HTERT RPE-1 (cell line): ENCODE measurements at regions not wholly inside any gene's neighbourhood (a gene's known extent, or its start where the extent isn't known, plus 50 kb on each side); places are given as distances from the start of the nearest gene placed in this dataset.

Experiments
- in situ Hi-C: fragments of 300-500 bp; cut with MboI; formaldehyde crosslinking; loops from 4 replicates; pipeline ENCODE4 v1.14.3; 2020; ENCODE audit warnings: low sequenced_read_pairs

DNA sequence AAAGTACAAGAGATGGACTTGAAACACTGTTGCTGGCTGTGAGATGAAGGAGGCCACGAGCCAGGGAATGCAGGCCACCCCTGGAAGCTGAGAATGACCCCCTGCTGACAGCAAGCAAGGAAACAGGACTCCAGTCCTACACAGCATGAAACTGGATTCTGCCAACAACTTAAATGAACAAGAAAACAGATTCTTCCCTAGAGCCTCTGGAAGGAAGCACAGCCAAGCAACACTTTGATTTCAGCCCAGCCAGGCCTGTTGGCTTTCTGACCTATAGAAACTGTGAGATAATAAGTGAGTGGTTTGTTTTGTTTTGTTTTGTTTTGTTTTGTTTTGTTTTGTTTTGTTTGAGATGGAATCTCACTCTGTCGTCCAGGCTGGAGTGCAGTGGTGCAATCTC is 105.3 kb upstream of the CACNA1A start:
- in situ Hi-C loops: no loop called here

DNA sequence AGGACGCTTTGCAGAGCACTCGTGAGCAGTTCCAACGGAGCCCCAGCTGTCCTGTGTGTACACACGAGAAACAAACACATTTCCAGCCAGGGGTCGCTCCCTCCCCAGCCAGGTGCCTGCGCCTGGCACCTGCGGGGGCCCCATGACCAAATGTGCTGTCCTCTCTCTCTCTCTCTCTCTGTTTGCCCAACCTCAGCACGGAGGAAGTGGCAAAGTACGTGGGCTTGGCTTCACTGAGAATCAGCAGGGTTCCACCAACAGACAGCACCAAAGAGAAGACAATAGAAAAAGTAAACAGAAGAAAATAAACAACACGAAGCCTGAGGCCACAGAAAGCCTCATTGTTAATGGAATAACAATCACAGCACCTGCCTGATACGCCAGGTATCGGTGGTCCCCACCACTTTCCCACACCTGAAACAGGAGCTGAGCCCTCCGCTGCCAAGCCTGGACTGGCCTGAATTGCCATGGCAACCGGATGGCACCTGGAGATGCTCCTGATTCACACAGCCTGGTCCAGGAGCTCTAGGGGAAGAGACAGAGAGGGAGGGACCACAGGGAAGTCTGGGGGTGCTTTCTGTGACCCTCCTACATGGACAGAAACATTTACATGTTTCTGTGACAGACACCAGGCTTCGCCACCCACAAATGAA is 103.9 kb upstream of the CACNA1A start:
- in situ Hi-C loops: no loop called here

DNA sequence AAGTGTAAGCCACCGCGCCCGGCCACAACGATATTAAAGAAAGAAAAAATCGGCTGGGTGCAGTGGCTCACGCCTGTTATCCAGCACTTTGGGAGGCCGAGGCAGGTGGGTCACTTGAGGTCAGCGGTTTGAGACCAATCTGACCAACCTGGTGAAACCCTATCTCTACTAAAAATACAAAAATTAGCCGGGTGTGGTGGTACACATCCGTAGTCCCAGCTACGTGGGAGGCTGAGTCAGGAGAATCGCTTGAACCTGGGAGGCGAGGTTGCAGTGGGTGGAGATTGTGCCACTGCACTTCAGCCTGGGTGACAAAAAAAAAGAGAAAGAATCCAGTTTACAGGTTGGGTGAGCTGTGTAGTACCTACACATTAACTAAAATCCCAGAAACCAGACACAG is 99.9 kb upstream of the CACNA1A start:
- in situ Hi-C loops: no loop called here

DNA sequence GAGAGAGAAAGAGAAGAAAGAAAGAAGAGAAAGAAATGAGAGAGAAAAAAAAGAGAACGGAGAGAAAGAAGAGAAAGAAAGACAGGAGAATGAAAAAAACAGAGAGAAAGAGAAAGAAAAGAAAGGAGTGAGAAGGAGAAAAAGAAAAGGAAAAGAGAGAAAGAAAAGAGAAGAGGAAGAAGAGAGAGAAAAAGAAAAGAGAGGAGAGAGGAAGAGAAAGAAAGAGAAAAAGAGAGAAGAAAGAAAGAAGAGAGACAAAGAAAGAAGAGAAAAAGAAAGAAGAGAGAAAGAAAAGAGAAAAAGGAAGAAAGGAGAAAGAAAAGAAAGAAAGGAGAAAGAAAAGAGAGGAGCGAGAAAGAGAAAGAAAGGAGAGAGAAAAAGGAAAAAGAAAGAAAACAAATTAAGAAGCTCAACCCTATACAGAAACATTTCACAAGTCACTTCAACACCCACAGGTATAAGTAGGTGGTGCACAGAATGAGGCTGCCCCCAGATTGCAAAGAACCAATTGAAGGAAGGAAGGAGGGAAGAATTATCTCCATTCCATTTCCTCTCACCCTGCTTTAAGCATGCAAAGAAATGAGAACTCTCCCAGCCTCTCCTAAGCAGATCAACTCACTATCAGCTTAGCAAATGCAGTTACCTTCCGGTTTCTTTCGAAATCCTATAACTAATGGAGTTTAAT is 98.8 kb upstream of the CACNA1A start:
- in situ Hi-C loops: no loop called here

DNA sequence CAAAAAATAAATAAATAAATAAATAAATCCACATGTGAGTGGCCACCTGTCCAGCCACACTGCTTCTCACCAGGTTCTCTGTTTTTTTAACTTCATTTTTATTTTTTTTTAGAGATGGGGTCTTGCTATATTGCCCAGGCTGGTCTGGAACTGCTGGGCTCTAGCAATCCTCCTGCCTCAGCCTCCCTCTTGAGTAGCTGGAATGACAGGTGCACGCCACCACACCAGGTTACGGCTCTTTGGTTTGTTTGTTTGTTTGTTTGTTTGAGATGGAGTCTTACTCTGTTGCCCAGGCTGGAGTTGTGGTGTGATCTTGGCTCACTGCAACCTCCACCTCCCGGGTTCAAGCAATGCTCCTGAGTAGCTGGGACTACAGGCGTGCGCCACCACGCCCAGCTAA is 94.5 kb upstream of the CACNA1A start:
- in situ Hi-C loops: no loop called here

DNA sequence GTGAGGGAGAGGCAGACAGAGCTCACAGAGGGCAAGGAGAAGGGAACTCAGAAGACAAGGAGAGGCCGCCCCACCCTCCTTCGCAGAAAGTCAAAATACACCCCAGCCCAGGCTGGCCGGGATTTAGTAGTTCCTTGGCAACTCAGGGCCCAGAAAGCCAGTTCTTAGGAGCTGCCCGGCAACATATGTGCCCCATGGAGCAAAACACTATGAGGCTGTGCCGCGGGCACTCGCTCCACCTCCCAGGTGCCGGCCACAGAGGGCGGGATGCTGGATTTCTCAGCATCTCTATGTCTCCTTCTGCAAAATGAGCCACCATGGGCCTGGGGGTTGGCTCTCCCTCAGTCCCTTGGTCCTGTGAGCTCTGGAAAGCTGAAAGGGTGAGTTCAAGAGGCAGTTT is 93.8 kb upstream of the CACNA1A start:
- in situ Hi-C loops: no loop called here

DNA sequence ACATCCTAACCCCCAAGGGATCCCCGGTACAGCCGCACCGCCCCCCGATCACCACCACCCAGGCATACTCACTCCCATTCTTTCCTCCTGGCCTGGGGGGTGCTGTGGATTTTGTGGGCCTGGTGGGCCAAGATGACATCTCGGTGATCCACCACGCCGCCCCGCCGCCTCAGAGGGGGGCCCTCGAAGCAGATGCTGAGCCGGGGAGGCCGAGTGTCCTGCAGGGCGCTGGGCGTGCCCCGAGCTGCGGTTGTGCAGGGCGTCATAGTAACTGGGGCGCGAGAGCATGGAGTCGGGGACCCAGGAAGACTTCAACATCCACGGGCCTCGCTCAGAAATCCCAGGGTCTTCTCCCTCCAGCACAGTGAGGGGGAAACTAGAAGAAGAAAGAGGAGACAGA is 93.4 kb upstream of the CACNA1A start:
- in situ Hi-C loops: loop anchor here (25.0 kb wide), 1 partner anchor 312 kb away; no protein-coding TSS in a partner anchor

DNA sequence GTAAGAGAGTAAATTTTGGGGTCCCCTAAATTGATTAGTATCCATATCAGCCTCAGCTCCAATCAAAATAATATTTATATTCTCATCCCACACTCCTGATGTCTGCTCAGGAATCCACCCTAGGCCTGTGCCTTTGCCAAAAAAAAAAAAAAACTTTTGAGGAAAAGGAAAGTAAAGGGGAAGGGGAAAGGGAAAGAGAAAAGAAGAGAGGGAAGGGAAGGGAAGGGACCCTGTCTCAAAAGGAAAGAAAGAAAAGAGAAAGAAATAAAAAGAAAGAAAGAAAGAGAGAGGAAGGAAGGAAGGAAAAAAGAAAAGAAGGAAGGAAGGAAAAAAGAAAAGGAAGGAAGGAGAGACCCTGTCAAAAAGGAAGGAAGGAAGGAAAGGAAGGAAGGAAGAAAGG is 91.8 kb upstream of the CACNA1A start:
- in situ Hi-C loops: loop anchor here (25.0 kb wide), 1 partner anchor 311 kb away; no protein-coding TSS in a partner anchor

DNA sequence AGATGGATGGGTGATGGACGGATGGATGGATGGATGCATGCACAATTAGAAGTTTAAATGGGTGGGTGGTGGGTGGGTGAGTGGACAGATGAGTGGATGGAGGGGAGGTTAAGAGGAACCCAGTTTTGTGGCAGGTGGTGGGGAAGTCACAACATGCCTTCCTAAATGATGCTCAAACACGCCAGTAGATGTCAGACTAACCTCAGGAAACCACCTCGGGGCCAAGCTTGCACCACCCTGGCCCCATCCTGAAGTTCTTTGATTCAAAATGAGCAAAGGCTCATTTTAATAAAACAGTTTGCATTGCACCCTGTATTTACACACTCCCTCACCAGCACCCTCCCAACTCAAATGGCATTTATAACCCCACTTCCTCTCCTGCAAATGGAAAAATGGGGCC is 91.4 kb upstream of the CACNA1A start:
- in situ Hi-C loops: loop anchor here (25.0 kb wide), 1 partner anchor 310 kb away; no protein-coding TSS in a partner anchor

DNA sequence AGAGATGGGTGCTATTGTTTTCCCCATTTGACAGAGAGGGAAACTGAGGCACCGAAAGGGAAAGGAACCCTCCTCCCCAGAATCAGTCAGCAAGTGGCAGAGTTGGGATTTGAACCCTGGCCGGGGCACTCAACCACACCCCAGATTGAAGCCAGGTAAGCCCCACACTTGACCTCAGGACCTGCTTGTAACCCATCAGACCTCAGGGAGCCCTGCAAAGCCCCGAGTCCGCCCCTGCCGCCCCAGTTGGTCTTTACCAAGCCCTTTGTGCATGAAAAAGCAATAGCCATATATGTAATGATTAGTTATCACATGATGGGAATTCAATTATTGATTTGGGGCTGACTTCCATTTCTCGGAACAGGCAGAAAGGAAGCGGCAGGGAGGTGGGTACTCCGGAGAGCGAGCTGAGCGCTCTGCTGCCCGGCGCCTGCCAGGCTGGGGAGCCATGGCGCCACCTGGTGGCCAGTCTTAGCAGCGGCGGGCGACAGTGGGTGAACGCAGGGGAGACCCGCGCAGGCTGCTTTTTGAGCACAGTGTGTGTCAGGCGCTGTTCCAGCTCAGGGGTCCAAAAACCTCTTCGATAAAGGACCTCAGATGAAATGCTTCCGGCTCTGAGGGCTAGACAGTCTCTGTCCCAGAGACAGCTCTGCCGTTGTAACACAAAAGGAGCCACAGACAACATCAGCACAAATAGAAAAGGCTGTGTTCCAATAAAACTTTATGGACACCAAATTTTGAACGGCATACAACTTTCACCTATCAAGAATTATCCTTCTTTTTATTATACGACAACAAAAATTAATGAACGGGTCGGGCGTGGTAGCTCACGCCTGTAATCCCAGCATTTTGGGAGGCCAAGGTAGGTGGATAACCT is 82.9 kb upstream of the CACNA1A start:
- in situ Hi-C loops: loop anchor here (25.0 kb wide), 1 partner anchor 302 kb away; no protein-coding TSS in a partner anchor

DNA sequence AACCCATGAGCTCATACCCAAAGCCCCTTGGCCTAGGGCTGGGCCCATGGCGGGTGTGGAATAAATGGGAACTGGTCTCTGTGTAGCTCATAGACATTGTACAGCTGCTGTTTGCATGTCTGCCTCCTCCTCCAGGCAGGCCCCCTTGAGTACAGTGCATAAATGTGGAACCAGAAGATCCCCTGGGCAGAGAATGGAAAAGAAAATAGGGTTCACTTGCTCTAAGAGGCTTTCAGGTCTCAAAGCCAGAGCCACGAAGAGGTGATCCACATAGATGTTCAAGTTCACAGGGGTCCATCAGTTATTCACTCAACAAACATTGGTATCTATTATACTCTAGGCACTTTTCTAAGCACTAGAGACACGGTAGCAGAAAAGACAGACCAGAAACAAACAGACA is 79.2 kb upstream of the CACNA1A start:
- in situ Hi-C loops: loop anchor here (25.0 kb wide), 1 partner anchor 298 kb away; no protein-coding TSS in a partner anchor

DNA sequence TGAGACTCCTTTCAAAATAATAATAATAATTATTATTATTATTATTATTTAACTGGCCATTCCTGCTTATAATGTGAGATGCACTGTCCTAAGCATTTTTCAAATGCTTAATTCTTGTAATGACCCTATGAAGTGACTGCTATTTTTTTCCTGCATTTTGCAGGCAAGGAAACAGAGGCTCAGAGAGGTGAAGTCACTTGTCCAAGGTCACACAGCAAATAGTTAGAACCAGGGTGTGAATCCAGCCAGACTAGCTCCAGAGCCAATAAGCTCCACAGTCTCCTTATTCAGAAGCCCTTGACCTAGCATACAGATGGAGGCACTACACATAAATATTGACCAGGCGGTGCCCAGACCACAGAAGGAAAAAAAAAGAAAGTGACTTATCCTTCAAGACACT is 77.5 kb upstream of the CACNA1A start:
- in situ Hi-C loops: loop anchor here (25.0 kb wide), 1 partner anchor 296 kb away; no protein-coding TSS in a partner anchor

DNA sequence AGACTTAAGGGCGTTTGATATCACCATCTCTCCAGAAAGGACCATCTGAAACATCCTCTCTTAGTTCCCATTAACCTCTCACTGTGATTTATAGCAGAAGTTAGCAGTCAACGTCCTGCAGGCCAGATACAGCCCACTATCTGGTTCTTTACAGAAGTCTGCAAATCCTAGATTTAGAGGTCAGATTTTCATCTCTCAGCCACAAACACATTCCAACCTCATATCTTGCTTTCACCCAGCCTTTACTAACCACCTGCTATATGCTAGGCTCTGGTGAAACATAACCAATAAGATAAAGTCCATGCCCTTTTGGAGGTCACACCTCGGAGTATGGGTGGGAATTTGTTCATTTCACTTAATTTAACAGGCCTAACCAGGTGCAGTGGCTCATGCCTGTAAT is 76.8 kb upstream of the CACNA1A start:
- in situ Hi-C loops: loop anchor here (25.0 kb wide), 1 partner anchor 296 kb away; no protein-coding TSS in a partner anchor

DNA sequence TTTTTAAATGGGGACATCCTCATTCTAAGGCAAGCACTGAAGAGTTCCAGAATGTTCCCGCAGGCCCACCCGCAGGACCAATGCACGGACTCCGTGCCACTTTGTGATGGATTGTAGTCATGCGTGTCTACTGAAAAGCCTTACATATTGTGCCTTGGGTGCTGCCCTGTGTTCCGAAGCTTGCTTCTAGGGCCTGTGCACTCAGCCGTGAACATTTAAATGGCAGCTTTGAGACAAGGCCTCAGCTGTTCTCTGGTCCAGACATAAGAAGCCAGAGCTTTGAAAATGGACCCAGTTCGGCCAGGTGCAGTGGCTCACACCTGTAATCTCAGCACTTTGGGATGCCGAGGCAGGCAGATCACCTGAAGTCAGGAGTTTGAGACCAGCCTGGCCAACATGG is 75.3 kb upstream of the CACNA1A start:
- in situ Hi-C loops: loop anchor here (25.0 kb wide), 1 partner anchor 294 kb away; no protein-coding TSS in a partner anchor

DNA sequence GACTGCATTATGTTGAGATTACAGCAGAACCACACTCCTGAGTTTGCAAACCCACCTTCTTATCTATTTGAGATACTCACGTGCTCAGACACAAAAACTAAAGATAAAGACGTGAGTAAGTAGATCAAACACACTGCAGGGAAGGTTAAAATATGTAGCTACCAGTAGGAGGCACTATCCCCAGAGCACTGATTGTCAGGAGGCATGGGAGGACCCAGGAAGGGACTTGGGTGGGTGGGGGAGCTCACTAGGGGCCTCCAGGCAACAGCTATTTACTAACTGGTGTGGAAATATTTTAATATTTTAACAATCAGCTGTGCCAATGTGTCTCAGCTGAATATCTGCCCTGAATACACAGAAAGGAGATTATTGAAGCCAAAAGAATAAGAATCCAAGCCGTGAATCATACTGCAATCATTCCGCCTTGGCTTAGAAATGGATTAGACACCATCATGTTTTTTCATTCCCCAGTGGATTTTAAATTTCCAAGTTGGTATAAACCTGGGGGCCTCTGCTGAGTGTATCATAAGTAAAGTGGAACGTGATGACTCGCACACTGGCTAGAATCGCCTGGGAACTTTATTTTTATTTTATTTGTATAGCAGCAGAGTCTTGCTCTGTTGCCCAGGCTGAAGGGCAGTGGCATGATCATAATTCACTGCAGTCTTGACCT is 73.2 kb upstream of the CACNA1A start:
- in situ Hi-C loops: loop anchor here (25.0 kb wide), 1 partner anchor 292 kb away; no protein-coding TSS in a partner anchor

DNA sequence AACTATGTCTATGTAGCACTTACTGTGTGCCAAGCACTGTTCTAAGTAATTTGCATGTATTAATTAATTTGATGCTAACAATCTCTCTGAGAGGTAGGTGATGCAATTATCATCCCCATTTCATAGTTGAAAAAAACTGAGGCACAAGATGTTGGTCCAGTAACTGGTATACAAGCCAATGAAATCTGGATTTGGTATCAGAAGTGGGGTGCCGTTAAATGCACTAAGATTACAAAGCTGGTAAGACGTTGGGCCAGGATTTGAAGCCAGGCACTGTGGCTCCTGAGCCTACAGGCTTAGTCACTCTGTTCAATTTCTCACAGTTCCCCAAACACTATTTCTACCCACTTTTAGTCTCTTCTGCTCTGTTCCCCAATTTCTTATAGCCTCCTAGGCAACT is 70.4 kb upstream of the CACNA1A start:
- in situ Hi-C loops: loop anchor here (25.0 kb wide), 1 partner anchor 289 kb away; no protein-coding TSS in a partner anchor

DNA sequence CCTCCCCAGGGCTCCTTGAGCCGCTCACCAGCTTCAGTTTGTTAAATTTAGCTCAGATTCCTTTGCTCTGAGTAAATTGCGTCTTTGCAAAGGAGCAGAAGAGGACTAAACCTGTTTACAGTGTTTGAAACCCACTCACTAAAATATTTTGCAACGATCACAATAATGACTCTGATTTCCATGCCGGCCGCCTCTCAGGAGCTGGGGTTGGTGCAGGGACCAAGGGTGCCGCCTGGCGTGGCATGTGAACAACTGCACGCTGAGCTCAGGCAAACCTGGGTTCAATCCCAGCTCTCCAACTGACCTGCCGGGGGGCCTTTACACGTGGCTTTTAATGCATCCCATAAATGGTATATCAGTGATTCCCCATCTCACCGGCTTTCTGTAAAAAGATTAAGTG is 68.7 kb upstream of the CACNA1A start:
- in situ Hi-C loops: loop anchor here (25.0 kb wide), 1 partner anchor 288 kb away; no protein-coding TSS in a partner anchor

DNA sequence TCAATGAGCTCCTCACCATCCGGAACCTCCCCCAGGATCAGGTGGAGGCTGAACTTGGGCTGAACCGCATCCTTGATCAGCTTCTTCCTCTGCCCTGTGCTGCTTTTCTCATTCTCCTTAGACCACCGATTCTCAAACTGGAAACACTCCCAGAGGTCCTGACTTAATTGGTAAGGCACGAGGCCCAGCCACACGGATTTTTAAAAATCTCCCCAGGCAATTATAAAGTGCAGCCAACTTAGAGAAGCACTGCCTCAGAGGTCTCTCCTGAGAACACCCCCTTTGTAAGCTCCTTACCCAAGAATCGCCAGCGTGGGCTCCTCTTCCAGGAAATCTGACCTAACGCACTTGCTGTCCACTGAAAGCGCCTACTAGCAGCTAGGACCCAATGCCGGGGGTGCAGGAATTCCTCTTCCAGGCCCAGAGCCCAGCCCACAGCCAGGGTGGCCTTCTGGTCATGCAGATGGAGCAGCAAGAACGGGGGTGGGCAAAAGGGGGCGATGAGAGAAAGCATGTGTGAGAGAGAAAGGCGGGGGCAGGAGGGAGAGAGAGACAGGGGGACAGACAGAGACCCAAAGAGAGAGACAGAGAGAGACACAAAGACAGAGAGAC is 66.9 kb upstream of the CACNA1A start:
- in situ Hi-C loops: no loop called here

DNA sequence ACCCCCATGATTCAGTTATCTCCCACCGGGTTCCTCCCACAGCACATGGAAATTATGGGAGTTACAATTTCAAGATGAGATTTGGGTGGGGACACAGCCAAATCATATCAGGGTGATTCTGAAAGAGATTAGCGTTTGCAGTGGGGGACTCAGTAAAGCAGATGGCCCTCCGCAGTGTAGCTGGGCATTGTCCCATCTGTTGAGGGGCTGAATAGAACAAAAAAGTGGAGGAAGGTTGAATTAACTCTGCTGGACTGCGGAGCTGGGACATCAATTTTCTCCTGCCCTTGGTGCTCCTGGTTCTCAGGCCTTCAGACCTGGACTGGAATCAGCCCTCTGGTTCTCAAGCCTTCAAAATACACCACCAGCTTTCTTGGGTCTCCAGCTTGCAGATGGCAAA is 55.2 kb upstream of the CACNA1A start:
- in situ Hi-C loops: no loop called here

DNA sequence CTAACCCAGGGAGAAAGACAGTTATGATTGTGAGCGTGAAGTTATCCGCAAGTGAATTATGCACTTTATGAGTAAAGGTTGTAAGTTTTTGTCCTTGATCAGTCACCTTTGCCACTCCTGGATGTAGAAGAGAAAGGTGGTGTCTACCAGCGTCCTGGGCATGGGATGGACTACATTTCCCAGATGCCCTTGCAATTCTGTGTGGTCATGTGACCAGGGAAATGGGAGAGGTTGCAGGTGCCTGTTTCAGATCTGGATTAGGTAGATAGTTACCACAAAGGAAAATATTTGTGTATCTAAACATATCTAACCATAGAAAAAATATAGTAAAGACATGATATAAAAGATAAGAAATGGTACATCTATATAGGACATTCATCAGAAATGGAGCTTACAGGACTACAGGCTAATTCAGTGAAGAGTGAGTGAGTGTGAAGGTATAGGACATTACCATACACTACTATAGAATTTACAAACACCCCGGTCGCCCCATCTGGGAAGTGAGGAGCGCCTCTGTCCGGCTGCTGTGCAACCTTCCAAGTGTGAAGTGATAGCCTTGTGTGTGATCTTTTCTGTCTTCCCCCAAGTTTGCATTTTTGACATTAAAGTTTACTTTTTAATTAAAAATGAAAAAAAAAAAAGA is 51.6 kb upstream of the CACNA1A start:
- in situ Hi-C loops: no loop called here
